GM12878 (cell line): ENCODE measurements at regions not wholly inside any gene's neighbourhood (a gene's known extent, or its start where the extent isn't known, plus 50 kb on each side); places are given as distances from the start of the nearest gene placed in this dataset.

Source experiments
- ATAC-seq: fragments of 200-7000 bp; cut with Tn5 transposase; 3 replicates; pipeline ENCODE4 v1.9.1; 2020; ENCODE audit warnings: mild to moderate bottlenecking, moderate library complexity
- BruUV-seq: library from RNA; stranded (reverse); fragments of 400-500 nt; replicated peaks from 2 replicates; lab custom pipeline; 2021; lab: Mats Ljungman, UMichigan
- CTCF ChIA-PET: fragments of 300-600 bp; sonication (Branson Sonifier 250); formaldehyde crosslinking; extraction: SDS; loops from one replicate; lab custom pipeline; 2021; ENCODE audit warnings: inconsistent platforms; lab: Yijun Ruan, JAX
- POLR2A ChIA-PET: fragments of 350-600 bp; formaldehyde crosslinking; extraction: SDS; loops from one replicate; lab custom pipeline; 2021; ENCODE audit warnings: inconsistent platforms; lab: Charles Lee
- RAD21 ChIA-PET: fragments of 300-600 bp; sonication (Branson Sonifier 250); formaldehyde crosslinking; loops from one replicate; lab custom pipeline; 2023; ENCODE audit warnings: antibody characterized with exemption; ENCODE audit not compliant: unreplicated experiment; lab: Charles Lee
- SMC1A ChIA-PET: fragments of 300-600 bp; sonication (Branson Sonifier 250); formaldehyde crosslinking; loops from one replicate; lab custom pipeline; 2023; ENCODE audit not compliant: unreplicated experiment, uncharacterized antibody; lab: Charles Lee
- DNase-seq: peaks from one replicate; pipeline ENCODE4 v3.0.0-alpha.2; 2011; ENCODE audit warnings: low read depth, low spot score
- FAIRE-seq: peaks from 3 replicates; lab custom pipeline; 2011; peaks lifted over from hg19 to GRCh38; lab: Jason Lieb, UNC
- H2AFZ ChIP-seq: 2 replicates; pipeline ENCODE4 v1.6.0; 2011; ENCODE audit warnings: low read depth, low read length, control low read depth; ENCODE audit not compliant: control insufficient read depth
- H3K27ac ChIP-seq: 2 replicates; pipeline ENCODE4 v1.5.1; 2011; ENCODE audit warnings: control low read depth; ENCODE audit not compliant: control insufficient read depth, insufficient read depth
- H3K27me3 ChIP-seq, 2 experiments: replicated peaks in 1 of 2; 2 replicates each; pipeline versions ENCODE4 v1.6.0 to v1.6.1; 2011; ENCODE audit warnings: low read length in 1 of 2; ENCODE audit not compliant: control insufficient read depth in 2 of 2, insufficient read depth in 2 of 2
- H3K36me3 ChIP-seq, 2 experiments: 2 replicates each; pipeline ENCODE4 v1.5.1; 2011; ENCODE audit warnings: low read length in 1 of 2; ENCODE audit not compliant: control insufficient read depth in 2 of 2, insufficient read depth in 2 of 2
- H3K4me1 ChIP-seq: 2 replicates; pipeline ENCODE4 v1.6.1; 2011; ENCODE audit warnings: mild to moderate bottlenecking, low read length, moderate library complexity, mixed read lengths; ENCODE audit not compliant: control insufficient read depth, insufficient read depth
- H3K4me2 ChIP-seq: 2 replicates; pipeline ENCODE4 v1.6.0; 2011; ENCODE audit warnings: control low read depth; ENCODE audit not compliant: control insufficient read depth, insufficient read depth
- H3K4me3 ChIP-seq: fragments of 200-600 bp; sonication (generic); 2 replicates; pipeline ENCODE4 v1.5.1; 2016
- H3K79me2 ChIP-seq: 2 replicates; pipeline ENCODE4 v1.6.0; 2011; ENCODE audit warnings: low read length; ENCODE audit not compliant: control insufficient read depth, insufficient read depth
- H3K9ac ChIP-seq: 2 replicates; pipeline ENCODE4 v1.8.0; 2011; ENCODE audit warnings: low read length, control low read depth, mixed read lengths; ENCODE audit not compliant: control insufficient read depth, insufficient read depth
- H3K9me3 ChIP-seq: replicated peaks from 3 replicates; pipeline ENCODE4 v1.5.1; 2011; ENCODE audit warnings: mild to moderate bottlenecking, low read length; ENCODE audit not compliant: control insufficient read depth, insufficient read depth
- H4K20me1 ChIP-seq: 2 replicates; pipeline ENCODE4 v1.6.0; 2011; ENCODE audit not compliant: control insufficient read depth, insufficient read depth
- NFIC ChIP-seq: IDR thresholded peaks from 2 replicates; pipeline ENCODE4 v1.6.1; 2012; ENCODE audit warnings: low read depth, mild to moderate bottlenecking, inconsistent platforms, low read length, moderate library complexity
- WGBS: methylation state at CpG from one replicate; pipeline ENCODE4 v1.1.6; 2016; ENCODE audit warnings: low lambda C conversion rate; ENCODE audit not compliant: insufficient replicate concordance, insufficient coverage; ENCODE audit errors: missing lambda C conversion rate; 5-methylcytosine and 5-hydroxymethylcytosine counted together
- in situ Hi-C: fragments of 300-500 bp; cut with MboI; formaldehyde crosslinking; loops from 9 replicates; pipeline ENCODE4 v1.14.3; 2018; ENCODE audit warnings: mixed read lengths
- intact Hi-C: fragments of 100-400 bp; cut with micrococcal nuclease; formaldehyde crosslinking; loops from one replicate; pipeline ENCODE4 v1.14.2; 2022; ENCODE audit not compliant: unreplicated experiment
- TF ChIP-seq, protein P1 (sequence below): IDR thresholded peaks from 2 replicates; pipeline ENCODE4 v1.6.1; 2012; ENCODE audit warnings: improper control_type of control experiment, low read depth, low read length; ENCODE audit not compliant: insufficient replicate concordance
- TF ChIP-seq, protein P2 (sequence below): fragments of 450-650 bp; IDR thresholded peaks from 2 replicates; pipeline ENCODE4 v1.6.1; 2017; ENCODE audit warnings: mild to moderate bottlenecking
- TF ChIP-seq, protein P3 (sequence below): fragments of 450-650 bp; IDR thresholded peaks from 2 replicates; pipeline ENCODE4 v1.6.1; 2016; ENCODE audit warnings: mild to moderate bottlenecking, moderate library complexity, borderline replicate concordance
- TF ChIP-seq, protein P4 (sequence below): fragments of 450-650 bp; formaldehyde crosslinking; IDR thresholded peaks from 2 replicates; pipeline ENCODE4 v1.5.0; 2022; ENCODE audit warnings: mild to moderate bottlenecking, missing genetic modification characterization

DNA sequence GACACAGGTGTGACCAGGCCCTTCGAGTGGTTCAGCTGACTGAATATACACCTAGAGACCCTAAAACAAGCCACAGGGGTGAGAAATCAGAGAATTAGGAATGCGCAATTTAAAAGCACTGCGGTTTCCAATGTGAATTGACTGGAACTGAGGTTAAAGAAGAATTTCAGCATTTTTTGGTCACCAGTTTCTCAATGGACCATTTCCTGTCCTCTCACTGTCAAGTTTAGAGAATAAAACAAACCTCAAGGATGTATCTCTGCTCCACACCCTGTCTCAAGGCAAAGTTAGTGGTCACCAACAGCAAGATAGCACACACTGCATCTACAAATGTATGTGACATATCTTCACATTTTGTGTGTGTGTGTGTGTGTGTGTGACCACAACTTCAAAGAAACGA, 143.8 kb upstream of the MAP3K1 start (continued):
- TF ChIP-seq, protein P1, sequence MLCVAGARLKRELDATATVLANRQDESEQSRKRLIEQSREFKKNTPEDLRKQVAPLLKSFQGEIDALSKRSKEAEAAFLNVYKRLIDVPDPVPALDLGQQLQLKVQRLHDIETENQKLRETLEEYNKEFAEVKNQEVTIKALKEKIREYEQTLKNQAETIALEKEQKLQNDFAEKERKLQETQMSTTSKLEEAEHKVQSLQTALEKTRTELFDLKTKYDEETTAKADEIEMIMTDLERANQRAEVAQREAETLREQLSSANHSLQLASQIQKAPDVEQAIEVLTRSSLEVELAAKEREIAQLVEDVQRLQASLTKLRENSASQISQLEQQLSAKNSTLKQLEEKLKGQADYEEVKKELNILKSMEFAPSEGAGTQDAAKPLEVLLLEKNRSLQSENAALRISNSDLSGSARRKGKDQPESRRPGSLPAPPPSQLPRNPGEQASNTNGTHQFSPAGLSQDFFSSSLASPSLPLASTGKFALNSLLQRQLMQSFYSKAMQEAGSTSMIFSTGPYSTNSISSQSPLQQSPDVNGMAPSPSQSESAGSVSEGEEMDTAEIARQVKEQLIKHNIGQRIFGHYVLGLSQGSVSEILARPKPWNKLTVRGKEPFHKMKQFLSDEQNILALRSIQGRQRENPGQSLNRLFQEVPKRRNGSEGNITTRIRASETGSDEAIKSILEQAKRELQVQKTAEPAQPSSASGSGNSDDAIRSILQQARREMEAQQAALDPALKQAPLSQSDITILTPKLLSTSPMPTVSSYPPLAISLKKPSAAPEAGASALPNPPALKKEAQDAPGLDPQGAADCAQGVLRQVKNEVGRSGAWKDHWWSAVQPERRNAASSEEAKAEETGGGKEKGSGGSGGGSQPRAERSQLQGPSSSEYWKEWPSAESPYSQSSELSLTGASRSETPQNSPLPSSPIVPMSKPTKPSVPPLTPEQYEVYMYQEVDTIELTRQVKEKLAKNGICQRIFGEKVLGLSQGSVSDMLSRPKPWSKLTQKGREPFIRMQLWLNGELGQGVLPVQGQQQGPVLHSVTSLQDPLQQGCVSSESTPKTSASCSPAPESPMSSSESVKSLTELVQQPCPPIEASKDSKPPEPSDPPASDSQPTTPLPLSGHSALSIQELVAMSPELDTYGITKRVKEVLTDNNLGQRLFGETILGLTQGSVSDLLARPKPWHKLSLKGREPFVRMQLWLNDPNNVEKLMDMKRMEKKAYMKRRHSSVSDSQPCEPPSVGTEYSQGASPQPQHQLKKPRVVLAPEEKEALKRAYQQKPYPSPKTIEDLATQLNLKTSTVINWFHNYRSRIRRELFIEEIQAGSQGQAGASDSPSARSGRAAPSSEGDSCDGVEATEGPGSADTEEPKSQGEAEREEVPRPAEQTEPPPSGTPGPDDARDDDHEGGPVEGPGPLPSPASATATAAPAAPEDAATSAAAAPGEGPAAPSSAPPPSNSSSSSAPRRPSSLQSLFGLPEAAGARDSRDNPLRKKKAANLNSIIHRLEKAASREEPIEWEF: no peak
- TF ChIP-seq, all 136 proteins: peak for 0

DNA sequence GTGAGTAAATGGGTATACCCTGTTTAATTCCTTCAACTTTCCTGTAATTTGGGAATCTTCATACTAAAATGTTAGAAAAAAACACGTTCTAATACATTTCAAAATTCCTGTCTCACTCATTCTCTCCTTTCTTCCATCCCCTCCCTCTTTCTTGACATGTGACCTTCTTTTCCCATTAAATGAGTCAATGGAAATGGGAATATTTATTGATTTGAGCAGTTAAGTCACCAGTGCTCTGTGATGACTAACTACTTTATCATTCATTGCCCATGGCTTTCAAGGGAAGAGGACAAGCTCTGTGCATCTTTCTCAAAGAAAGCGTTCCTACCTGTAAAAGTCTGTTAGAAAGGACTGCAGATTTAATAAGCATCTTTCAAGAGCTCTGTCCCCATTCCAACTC, 144.4 kb upstream of the MAP3K1 start:
- Histone ChIP-seq H3K4me3 (no peak overlapping the region), H3K27ac (no peak overlapping the region), H4K20me1 (no peaks in the 10 kb centered on the region), H3K4me1 (peaks cover 22% of the 10 kb centered on the region), H3K27me3 (no peaks in the 10 kb centered on the region), H3K9ac (no peak overlapping the region), H2AFZ (no peak overlapping the region), H3K9me3 (peaks cover 2% of the 10 kb centered on the region; the same call in 1 of the 3 replicates), H3K79me2 (no peaks in the 10 kb centered on the region), H3K36me3 (no peaks in the 10 kb centered on the region), H3K4me2 (no peak overlapping the region)
- no peak for ATAC-seq
- ChIA-PET SMC1A (interaction anchor here (0.8 to 2.5 kb wide), 22 partner anchors 7 to 523 kb away, joined by 3 to 84 read pairs (median 8); partner anchors contain the start of gene MAP3K1), POLR2A (interaction anchor here (0.7 to 2.2 kb wide), 4 partner anchors 11 to 255 kb away, joined by 4 to 34 read pairs (median 4); no protein-coding TSS in a partner anchor), CTCF (interaction anchor here (0.6 to 2.0 kb wide), 12 partner anchors 10 to 400 kb away, joined by 3 to 20 read pairs (median 4); no protein-coding TSS in a partner anchor), RAD21 (interaction anchor here (1.1 to 3.5 kb wide), 19 partner anchors 9 to 401 kb away, joined by 3 to 96 read pairs (median 7); no protein-coding TSS in a partner anchor)
- no peak for DNase-seq
- WGBS: 81% methylated on average over 2 of the region's 2 CpGs
- in situ Hi-C loops: no loop called here
- no peak for FAIRE-seq
- no TSS peak for BruUV-seq
- intact Hi-C loops: loop anchor here (1.0 to 5.0 kb wide), 3 partner anchors 15 to 146 kb away; partner anchors contain the start of gene MAP3K1
- TF ChIP-seq, protein P2, sequence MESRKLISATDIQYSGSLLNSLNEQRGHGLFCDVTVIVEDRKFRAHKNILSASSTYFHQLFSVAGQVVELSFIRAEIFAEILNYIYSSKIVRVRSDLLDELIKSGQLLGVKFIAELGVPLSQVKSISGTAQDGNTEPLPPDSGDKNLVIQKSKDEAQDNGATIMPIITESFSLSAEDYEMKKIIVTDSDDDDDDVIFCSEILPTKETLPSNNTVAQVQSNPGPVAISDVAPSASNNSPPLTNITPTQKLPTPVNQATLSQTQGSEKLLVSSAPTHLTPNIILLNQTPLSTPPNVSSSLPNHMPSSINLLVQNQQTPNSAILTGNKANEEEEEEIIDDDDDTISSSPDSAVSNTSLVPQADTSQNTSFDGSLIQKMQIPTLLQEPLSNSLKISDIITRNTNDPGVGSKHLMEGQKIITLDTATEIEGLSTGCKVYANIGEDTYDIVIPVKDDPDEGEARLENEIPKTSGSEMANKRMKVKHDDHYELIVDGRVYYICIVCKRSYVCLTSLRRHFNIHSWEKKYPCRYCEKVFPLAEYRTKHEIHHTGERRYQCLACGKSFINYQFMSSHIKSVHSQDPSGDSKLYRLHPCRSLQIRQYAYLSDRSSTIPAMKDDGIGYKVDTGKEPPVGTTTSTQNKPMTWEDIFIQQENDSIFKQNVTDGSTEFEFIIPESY: no peak
- TF ChIP-seq, protein P3, sequence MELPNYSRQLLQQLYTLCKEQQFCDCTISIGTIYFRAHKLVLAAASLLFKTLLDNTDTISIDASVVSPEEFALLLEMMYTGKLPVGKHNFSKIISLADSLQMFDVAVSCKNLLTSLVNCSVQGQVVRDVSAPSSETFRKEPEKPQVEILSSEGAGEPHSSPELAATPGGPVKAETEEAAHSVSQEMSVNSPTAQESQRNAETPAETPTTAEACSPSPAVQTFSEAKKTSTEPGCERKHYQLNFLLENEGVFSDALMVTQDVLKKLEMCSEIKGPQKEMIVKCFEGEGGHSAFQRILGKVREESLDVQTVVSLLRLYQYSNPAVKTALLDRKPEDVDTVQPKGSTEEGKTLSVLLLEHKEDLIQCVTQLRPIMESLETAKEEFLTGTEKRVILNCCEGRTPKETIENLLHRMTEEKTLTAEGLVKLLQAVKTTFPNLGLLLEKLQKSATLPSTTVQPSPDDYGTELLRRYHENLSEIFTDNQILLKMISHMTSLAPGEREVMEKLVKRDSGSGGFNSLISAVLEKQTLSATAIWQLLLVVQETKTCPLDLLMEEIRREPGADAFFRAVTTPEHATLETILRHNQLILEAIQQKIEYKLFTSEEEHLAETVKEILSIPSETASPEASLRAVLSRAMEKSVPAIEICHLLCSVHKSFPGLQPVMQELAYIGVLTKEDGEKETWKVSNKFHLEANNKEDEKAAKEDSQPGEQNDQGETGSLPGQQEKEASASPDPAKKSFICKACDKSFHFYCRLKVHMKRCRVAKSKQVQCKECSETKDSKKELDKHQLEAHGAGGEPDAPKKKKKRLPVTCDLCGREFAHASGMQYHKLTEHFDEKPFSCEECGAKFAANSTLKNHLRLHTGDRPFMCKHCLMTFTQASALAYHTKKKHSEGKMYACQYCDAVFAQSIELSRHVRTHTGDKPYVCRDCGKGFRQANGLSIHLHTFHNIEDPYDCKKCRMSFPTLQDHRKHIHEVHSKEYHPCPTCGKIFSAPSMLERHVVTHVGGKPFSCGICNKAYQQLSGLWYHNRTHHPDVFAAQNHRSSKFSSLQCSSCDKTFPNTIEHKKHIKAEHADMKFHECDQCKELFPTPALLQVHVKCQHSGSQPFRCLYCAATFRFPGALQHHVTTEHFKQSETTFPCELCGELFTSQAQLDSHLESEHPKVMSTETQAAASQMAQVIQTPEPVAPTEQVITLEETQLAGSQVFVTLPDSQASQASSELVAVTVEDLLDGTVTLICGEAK: no peak
- no peak for TF ChIP-seq NFIC
- TF ChIP-seq, protein P4, sequence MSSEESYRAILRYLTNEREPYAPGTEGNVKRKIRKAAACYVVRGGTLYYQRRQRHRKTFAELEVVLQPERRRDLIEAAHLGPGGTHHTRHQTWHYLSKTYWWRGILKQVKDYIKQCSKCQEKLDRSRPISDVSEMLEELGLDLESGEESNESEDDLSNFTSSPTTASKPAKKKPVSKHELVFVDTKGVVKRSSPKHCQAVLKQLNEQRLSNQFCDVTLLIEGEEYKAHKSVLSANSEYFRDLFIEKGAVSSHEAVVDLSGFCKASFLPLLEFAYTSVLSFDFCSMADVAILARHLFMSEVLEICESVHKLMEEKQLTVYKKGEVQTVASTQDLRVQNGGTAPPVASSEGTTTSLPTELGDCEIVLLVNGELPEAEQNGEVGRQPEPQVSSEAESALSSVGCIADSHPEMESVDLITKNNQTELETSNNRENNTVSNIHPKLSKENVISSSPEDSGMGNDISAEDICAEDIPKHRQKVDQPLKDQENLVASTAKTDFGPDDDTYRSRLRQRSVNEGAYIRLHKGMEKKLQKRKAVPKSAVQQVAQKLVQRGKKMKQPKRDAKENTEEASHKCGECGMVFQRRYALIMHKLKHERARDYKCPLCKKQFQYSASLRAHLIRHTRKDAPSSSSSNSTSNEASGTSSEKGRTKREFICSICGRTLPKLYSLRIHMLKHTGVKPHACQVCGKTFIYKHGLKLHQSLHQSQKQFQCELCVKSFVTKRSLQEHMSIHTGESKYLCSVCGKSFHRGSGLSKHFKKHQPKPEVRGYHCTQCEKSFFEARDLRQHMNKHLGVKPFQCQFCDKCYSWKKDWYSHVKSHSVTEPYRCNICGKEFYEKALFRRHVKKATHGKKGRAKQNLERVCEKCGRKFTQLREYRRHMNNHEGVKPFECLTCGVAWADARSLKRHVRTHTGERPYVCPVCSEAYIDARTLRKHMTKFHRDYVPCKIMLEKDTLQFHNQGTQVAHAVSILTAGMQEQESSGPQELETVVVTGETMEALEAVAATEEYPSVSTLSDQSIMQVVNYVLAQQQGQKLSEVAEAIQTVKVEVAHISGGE (CRISPR knock-in tag): no peak
